ENCODE measurements at regions not wholly inside any gene's neighbourhood (a gene's known extent, or its start where the extent isn't known, plus 50 kb on each side); places are given as distances from the start of the nearest gene placed in this dataset.

GRCh38 chr16:6110346-6110745 is 1012.8 kb upstream of the EEF2KMT start:
- TF ChIP-seq CTCF (optimal IDR thresholded peaks at IDR 0.05 in 1 of 3, IDR thresholded peaks at IDR 0.05 in 1 of 3, conservative IDR thresholded peaks at IDR 0.05 in 1 of 3; ENCODE audit: extremely low read depth in 1 of 3, insufficient read depth in 2 of 3, low read length in 3 of 3) (no peak), EZH2 (IDR thresholded peaks at IDR 0.05; ENCODE audit: low read length) (no peak)

Measured in keratinocyte (primary cell).